Activated CD4-positive, alpha-beta T cell treated with anti-CD3 and anti-CD28 coated beads, Interleukin-2, amount 10 ng/mL, durations not matched to agents 24 days and 14 days (primary cell): ENCODE measurements at regions not wholly inside any gene's neighbourhood (a gene's known extent, or its start where the extent isn't known, plus 50 kb on each side); places are given as distances from the start of the nearest gene placed in this dataset.

Experiments used
- DNase-seq: peaks from one replicate; pipeline ENCODE4 v3.0.0; 2022
- H3K27ac Mint-ChIP-seq: one replicate; pipeline ENCODE4 v1.8.0; 2022; ENCODE audit warnings: mild to moderate bottlenecking, mixed read lengths
- H3K27me3 Mint-ChIP-seq: one replicate; pipeline ENCODE4 v1.8.0; 2022; ENCODE audit warnings: mixed read lengths
- H3K36me3 Mint-ChIP-seq: one replicate; pipeline ENCODE4 v1.8.0; 2022; ENCODE audit warnings: low read depth, mild to moderate bottlenecking, mixed read lengths
- H3K4me1 Mint-ChIP-seq: one replicate; pipeline ENCODE4 v1.8.0; 2021; ENCODE audit warnings: mixed read lengths
- H3K4me3 Mint-ChIP-seq: one replicate; pipeline ENCODE4 v1.8.0; 2022; ENCODE audit warnings: mild to moderate bottlenecking, moderate library complexity, mixed read lengths
- H3K9me3 Mint-ChIP-seq: one replicate; pipeline ENCODE4 v1.8.0; 2021; ENCODE audit warnings: mixed read lengths
- intact Hi-C: fragments of 100-400 bp; cut with micrococcal nuclease; formaldehyde crosslinking; loops from one replicate; pipeline ENCODE4 v1.15.1; 2023

DNA sequence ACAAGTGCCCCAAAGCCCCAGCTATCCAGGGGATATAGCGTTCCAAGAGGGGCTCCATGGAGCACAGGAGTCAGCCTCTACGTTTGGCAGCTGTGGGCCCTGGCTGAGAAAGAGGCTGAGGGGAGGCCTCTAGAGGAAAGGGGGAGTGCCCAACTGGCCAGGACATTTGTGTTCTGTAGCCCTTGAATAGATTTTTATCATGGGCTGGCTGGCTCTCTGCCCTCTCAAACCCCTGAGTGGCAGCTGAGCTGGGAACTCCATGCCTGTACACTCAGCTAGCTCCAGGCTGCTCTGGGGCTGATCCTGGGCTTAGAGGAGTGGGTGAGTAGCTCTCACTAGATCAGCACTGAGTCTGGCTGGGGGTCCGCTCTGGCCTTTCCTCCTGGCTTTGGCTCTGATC lies 285.0 kb downstream of the ZSWIM6 start:
- H3K4me3 Mint-ChIP-seq, result no peak overlapping the region
- no peaks in the 10 kb centered on the region for H3K4me1 Mint-ChIP-seq
- no peak for DNase-seq
- H3K27me3 Mint-ChIP-seq, result peaks cover 6% of the 10 kb centered on the region
- peaks cover 6% of the 10 kb centered on the region for H3K9me3 Mint-ChIP-seq
- H3K36me3 Mint-ChIP-seq, result no peaks in the 10 kb centered on the region
- no peak overlapping the region for H3K27ac Mint-ChIP-seq
- intact Hi-C loops, result no loop called here

GRCh38 chr5:61617995-61618525 lies 286.0 kb downstream of the ZSWIM6 start:
- peaks cover 7% of the 10 kb centered on the region for H3K27me3 Mint-ChIP-seq
- H3K4me3 Mint-ChIP-seq, result no peak overlapping the region
- no peaks in the 10 kb centered on the region for H3K4me1 Mint-ChIP-seq
- no peaks in the 10 kb centered on the region for H3K36me3 Mint-ChIP-seq
- H3K9me3 Mint-ChIP-seq, result peaks cover 6% of the 10 kb centered on the region
- H3K27ac Mint-ChIP-seq, result no peak overlapping the region
- intact Hi-C loops, result no loop called here
- no peak for DNase-seq

DNA sequence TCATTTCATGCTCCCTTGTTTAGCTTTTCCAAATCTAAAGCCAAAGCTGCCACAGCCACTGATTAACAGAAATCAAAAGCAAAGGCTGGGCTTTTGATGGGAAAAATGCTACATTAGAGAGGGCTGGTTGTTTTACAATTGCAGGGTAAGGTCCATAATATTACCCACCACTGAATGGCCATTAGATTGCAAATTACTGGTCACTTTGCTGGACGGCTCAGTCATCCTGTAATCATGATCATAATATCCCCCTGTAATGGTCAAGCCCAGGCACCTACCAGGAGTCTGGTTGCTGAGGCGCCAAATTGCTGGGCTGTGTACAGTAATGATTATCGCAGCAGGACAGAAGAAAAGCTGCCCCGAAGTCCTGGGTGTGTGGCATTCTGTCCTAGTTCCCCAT lies 286.5 kb downstream of the ZSWIM6 start:
- Mint-ChIP-seq H3K27ac (no peak overlapping the region), H3K27me3 (peaks cover 8% of the 10 kb centered on the region), H3K4me3 (no peak overlapping the region), H3K36me3 (no peaks in the 10 kb centered on the region), H3K4me1 (no peaks in the 10 kb centered on the region), H3K9me3 (peaks cover 6% of the 10 kb centered on the region)
- no peak for DNase-seq
- intact Hi-C loops, result no loop called here

- no peak overlapping the region for H3K4me3 Mint-ChIP-seq
- no peak overlapping the region for H3K27ac Mint-ChIP-seq
- no peak for DNase-seq
- H3K4me1 Mint-ChIP-seq, result no peaks in the 10 kb centered on the region
- H3K36me3 Mint-ChIP-seq, result no peaks in the 10 kb centered on the region
- peaks cover 9% of the 10 kb centered on the region for H3K27me3 Mint-ChIP-seq
- intact Hi-C loops, result no loop called here
- peaks cover 6% of the 10 kb centered on the region for H3K9me3 Mint-ChIP-seq
Observed at GRCh38 chr5:61619289-61619688, 287.2 kb downstream of the ZSWIM6 start.

- H3K4me3 Mint-ChIP-seq, result no peak overlapping the region
- H3K9me3 Mint-ChIP-seq, result peaks cover 6% of the 10 kb centered on the region
- DNase-seq, result no peak
- intact Hi-C loops, result loop anchor here (10.0 kb wide), 1 partner anchor 85 kb away; no protein-coding TSS in a partner anchor
- H3K4me1 Mint-ChIP-seq, result no peaks in the 10 kb centered on the region
- peaks cover 15% of the 10 kb centered on the region for H3K27me3 Mint-ChIP-seq
- no peaks in the 10 kb centered on the region for H3K36me3 Mint-ChIP-seq
- no peak overlapping the region for H3K27ac Mint-ChIP-seq
Observed at GRCh38 chr5:61619777-61620518, 287.9 kb downstream of the ZSWIM6 start.

GRCh38 chr5:61620699-61621182 lies 288.7 kb downstream of the ZSWIM6 start:
- Mint-ChIP-seq H3K4me3 (no peak overlapping the region), H3K4me1 (no peaks in the 10 kb centered on the region), H3K36me3 (no peaks in the 10 kb centered on the region), H3K27me3 (peaks cover 19% of the 10 kb centered on the region), H3K27ac (no peak overlapping the region), H3K9me3 (peaks cover 6% of the 10 kb centered on the region)
- intact Hi-C loops, result loop anchor here (10.0 kb wide), 1 partner anchor 86 kb away; no protein-coding TSS in a partner anchor
- DNase-seq, result no peak

DNA sequence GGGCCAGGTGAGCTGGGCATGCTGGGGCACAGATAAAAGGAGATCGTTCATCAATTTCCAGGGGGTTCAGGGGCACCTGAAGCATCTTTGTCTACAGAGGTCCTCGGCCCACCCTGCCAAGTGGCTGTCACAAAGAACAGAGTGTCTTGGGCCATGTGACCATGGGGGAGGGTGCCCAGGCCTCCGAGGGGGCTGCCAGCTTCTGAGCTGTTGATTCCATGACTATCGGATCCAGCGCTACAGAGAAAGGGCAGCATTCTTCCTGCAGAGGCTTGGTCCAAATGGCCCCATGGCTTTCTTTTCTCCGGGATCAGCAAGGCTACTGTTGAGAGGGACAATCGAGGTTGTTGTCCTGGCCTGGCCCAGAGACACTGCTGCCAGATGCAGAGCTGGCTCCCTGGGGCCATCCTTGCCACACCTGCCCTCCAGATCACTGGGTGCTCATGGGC lies 289.2 kb downstream of the ZSWIM6 start:
- Mint-ChIP-seq H3K4me1 (no peaks in the 10 kb centered on the region), H3K4me3 (no peak overlapping the region), H3K27ac (no peak overlapping the region), H3K27me3 (peaks cover 19% of the 10 kb centered on the region), H3K9me3 (peaks cover 6% of the 10 kb centered on the region), H3K36me3 (no peaks in the 10 kb centered on the region)
- intact Hi-C loops, result loop anchor here (10.0 kb wide), 1 partner anchor 86 kb away; no protein-coding TSS in a partner anchor
- DNase-seq, result no peak

DNA sequence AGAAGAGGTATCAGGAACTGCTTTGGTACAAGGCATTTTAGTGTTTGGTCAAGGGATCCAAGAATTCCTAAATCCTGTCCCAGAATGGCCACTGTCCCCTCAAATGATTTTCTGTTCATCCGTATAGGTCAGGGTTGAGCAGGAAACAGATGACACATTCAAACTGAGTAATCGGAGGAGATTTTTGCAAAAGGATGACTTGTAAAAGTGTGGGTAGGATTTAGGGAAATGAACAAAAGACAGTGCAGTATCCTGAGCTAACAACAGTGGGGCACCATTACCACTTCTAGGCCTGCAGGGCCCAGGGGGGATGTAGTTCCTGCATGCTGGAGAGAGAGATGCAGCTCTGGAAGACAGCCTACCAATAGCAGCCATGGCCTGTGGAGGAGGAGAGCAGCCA lies 290.1 kb downstream of the ZSWIM6 start:
- H3K27ac Mint-ChIP-seq, result no peak overlapping the region
- no peak for DNase-seq
- H3K4me3 Mint-ChIP-seq, result no peak overlapping the region
- intact Hi-C loops, result loop anchor here (10.0 kb wide), 1 partner anchor 87 kb away; no protein-coding TSS in a partner anchor
- H3K27me3 Mint-ChIP-seq, result peaks cover 26% of the 10 kb centered on the region
- no peaks in the 10 kb centered on the region for H3K36me3 Mint-ChIP-seq
- no peaks in the 10 kb centered on the region for H3K4me1 Mint-ChIP-seq
- peaks cover 6% of the 10 kb centered on the region for H3K9me3 Mint-ChIP-seq

DNA sequence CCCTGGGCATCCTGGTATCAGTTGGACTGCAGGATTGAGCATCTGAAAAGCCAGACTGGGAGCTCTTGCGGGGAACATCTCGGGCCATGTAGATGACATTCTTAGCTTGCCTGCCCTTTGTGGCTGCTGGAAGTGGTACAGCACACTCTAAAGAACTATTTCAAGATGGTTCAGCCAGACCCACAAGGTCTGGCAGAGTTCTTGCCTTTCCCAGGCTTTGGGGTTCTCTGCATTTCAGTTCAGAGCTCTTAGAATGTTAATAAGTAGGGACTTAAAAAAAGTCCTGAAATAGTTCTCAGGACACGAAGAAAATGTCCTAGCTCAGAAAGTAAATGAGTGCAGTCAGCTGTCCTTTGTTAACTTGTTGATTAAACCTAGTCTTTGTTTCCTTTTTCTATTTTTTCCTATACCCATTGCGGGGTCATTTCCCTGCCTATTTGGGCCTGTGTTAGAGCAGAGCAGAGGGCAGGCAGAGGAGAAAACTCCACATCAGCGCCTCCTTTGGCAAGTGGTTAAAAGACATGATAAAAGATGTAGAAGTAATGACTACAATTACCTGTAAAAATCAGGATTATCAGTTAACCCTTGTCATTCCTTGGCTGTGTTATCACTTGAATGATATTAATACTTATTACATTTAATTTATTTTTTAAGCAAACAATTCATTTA lies 291.5 kb downstream of the ZSWIM6 start:
- Mint-ChIP-seq H3K9me3 (no peaks in the 10 kb centered on the region), H3K36me3 (no peaks in the 10 kb centered on the region), H3K27me3 (peaks cover 34% of the 10 kb centered on the region), H3K4me1 (no peaks in the 10 kb centered on the region), H3K27ac (no peak overlapping the region), H3K4me3 (no peak overlapping the region)
- no peak for DNase-seq
- intact Hi-C loops, result loop anchor here (10.0 kb wide), 1 partner anchor 89 kb away; no protein-coding TSS in a partner anchor

- H3K4me1 Mint-ChIP-seq, result no peaks in the 10 kb centered on the region
- H3K36me3 Mint-ChIP-seq, result no peaks in the 10 kb centered on the region
- H3K27me3 Mint-ChIP-seq, result peaks cover 40% of the 10 kb centered on the region
- H3K27ac Mint-ChIP-seq, result no peak overlapping the region
- peak overlapping the region; percentile 14 for H3K4me3 Mint-ChIP-seq
- DNase-seq, result no peak
- H3K9me3 Mint-ChIP-seq, result no peaks in the 10 kb centered on the region
- intact Hi-C loops, result loop anchor here (10.0 kb wide), 1 partner anchor 90 kb away; no protein-coding TSS in a partner anchor
Observed at GRCh38 chr5:61624553-61625136, 292.6 kb downstream of the ZSWIM6 start.

GRCh38 chr5:61625137-61625561 lies 293.1 kb downstream of the ZSWIM6 start:
- intact Hi-C loops, result loop anchor here (10.0 kb wide), 1 partner anchor 90 kb away; no protein-coding TSS in a partner anchor
- DNase-seq, result no peak
- Mint-ChIP-seq H3K4me3 (peak overlapping the region; percentile 14), H3K27me3 (peaks cover 42% of the 10 kb centered on the region), H3K27ac (no peak overlapping the region), H3K9me3 (no peaks in the 10 kb centered on the region), H3K4me1 (no peaks in the 10 kb centered on the region), H3K36me3 (no peaks in the 10 kb centered on the region)

GRCh38 chr5:61625681-61626621 lies 293.9 kb downstream of the ZSWIM6 start:
- Mint-ChIP-seq H3K4me1 (no peaks in the 10 kb centered on the region), H3K9me3 (no peaks in the 10 kb centered on the region), H3K36me3 (no peaks in the 10 kb centered on the region), H3K27me3 (peaks cover 42% of the 10 kb centered on the region), H3K27ac (no peak overlapping the region), H3K4me3 (no peak overlapping the region)
- intact Hi-C loops, result loop anchor here (10.0 kb wide), 1 partner anchor 91 kb away; no protein-coding TSS in a partner anchor
- peak; percentile 62 for DNase-seq
